PFSK-1 (cell line): ENCODE measurements at regions not wholly inside any gene's neighbourhood (a gene's known extent, or its start where the extent isn't known, plus 50 kb on each side); places are given as distances from the start of the nearest gene placed in this dataset.

ENCODE experiments used
- SIN3A ChIP-seq: IDR thresholded peaks from 2 replicates; pipeline ENCODE4 v1.6.1; 2012; ENCODE audit warnings: mild to moderate bottlenecking, low read length, moderate library complexity, borderline replicate concordance; ENCODE audit not compliant: insufficient read depth
- TAF1 ChIP-seq: IDR thresholded peaks from 2 replicates; pipeline ENCODE4 v1.6.1; 2012; ENCODE audit warnings: low read length, control low read depth, borderline replicate concordance; ENCODE audit not compliant: insufficient read depth

- TF ChIP-seq TAF1 (no peak), SIN3A (no peak)
Measured at GRCh38 chr13:74586847-74587246, 452.6 kb upstream of the KLF12 start.
